Mesothelial cell of epicardium (in vitro differentiated cells): ENCODE measurements at regions not wholly inside any gene's neighbourhood (a gene's known extent, or its start where the extent isn't known, plus 50 kb on each side); places are given as distances from the start of the nearest gene placed in this dataset.

ENCODE experiments used
- DNase-seq, 2 experiments: peaks; one replicate each; pipeline ENCODE4 v3.0.0; 2021; ENCODE audit warnings: low spot score in 2 of 2; ENCODE audit not compliant: unreplicated experiment in 2 of 2
- H3K27ac Mint-ChIP-seq: 2 replicates; pipeline ENCODE4 v1.8.0; 2021; ENCODE audit warnings: mixed read lengths
- H3K27me3 Mint-ChIP-seq: 2 replicates; pipeline ENCODE4 v1.8.0; 2021; ENCODE audit warnings: low read depth, mixed read lengths
- H3K36me3 Mint-ChIP-seq: 2 replicates; pipeline ENCODE4 v1.8.0; 2021; ENCODE audit warnings: mixed read lengths
- H3K4me1 Mint-ChIP-seq: 2 replicates; pipeline ENCODE4 v1.8.0; 2021; ENCODE audit warnings: mixed read lengths
- H3K4me3 Mint-ChIP-seq: 2 replicates; pipeline ENCODE4 v1.8.0; 2021; ENCODE audit warnings: mild to moderate bottlenecking, moderate library complexity, mixed read lengths
- H3K9me3 Mint-ChIP-seq: 2 replicates; pipeline ENCODE4 v1.8.0; 2021; ENCODE audit warnings: mixed read lengths
- CTCF ChIP-seq: fragments of 200-600 bp; sonication (generic); IDR thresholded peaks from one replicate; pipeline ENCODE4 v1.5.0; 2021; ENCODE audit warnings: antibody characterized with exemption; ENCODE audit not compliant: unreplicated experiment

GRCh38 chr1:38440402-38440801 lies 393.8 kb upstream of the POU3F1 start:
- Mint-ChIP-seq H3K4me1 (no peaks in the 10 kb centered on the region), H3K9me3 (peaks cover 36% of the 10 kb centered on the region), H3K27ac (no peak overlapping the region), H3K4me3 (no peak overlapping the region), H3K36me3 (no peaks in the 10 kb centered on the region), H3K27me3 (peaks cover 57% of the 10 kb centered on the region)
- no peak for TF ChIP-seq CTCF
- no peak for DNase-seq

- Mint-ChIP-seq H3K27ac (no peak overlapping the region), H3K4me3 (no peak overlapping the region), H3K4me1 (no peaks in the 10 kb centered on the region), H3K9me3 (peaks cover 27% of the 10 kb centered on the region), H3K36me3 (no peaks in the 10 kb centered on the region), H3K27me3 (peaks cover 64% of the 10 kb centered on the region)
- TF ChIP-seq CTCF: no peak
- no peak for DNase-seq
Observed at GRCh38 chr1:38436749-38437148, 390.2 kb upstream of the POU3F1 start.

GRCh38 chr1:38436006-38436405 lies 389.4 kb upstream of the POU3F1 start:
- Mint-ChIP-seq H3K36me3 (no peaks in the 10 kb centered on the region), H3K27me3 (peaks cover 67% of the 10 kb centered on the region), H3K27ac (no peak overlapping the region), H3K4me3 (no peak overlapping the region), H3K9me3 (peaks cover 19% of the 10 kb centered on the region), H3K4me1 (no peaks in the 10 kb centered on the region)
- no peak for DNase-seq
- TF ChIP-seq CTCF: no peak

GRCh38 chr1:38433084-38433722 lies 386.6 kb upstream of the POU3F1 start:
- peaks cover 58% of the 10 kb centered on the region for H3K27me3 Mint-ChIP-seq
- no peak for TF ChIP-seq CTCF
- no peaks in the 10 kb centered on the region for H3K36me3 Mint-ChIP-seq
- H3K9me3 Mint-ChIP-seq: peaks cover 7% of the 10 kb centered on the region
- H3K27ac Mint-ChIP-seq: no peak overlapping the region
- no peaks in the 10 kb centered on the region for H3K4me1 Mint-ChIP-seq
- no peak overlapping the region for H3K4me3 Mint-ChIP-seq
- DNase-seq: no peak

GRCh38 chr1:38431535-38432376 lies 385.2 kb upstream of the POU3F1 start:
- Mint-ChIP-seq H3K27me3 (peaks cover 49% of the 10 kb centered on the region), H3K27ac (no peak overlapping the region), H3K36me3 (no peaks in the 10 kb centered on the region)

More at GRCh38 chr1:38431535-38432376, 385.2 kb upstream of the POU3F1 start:
- Mint-ChIP-seq H3K9me3 (no peaks in the 10 kb centered on the region), H3K4me1 (no peaks in the 10 kb centered on the region), H3K4me3 (no peak overlapping the region)
- TF ChIP-seq CTCF: no peak
- DNase-seq: no peak
